ENCODE measurements at regions not wholly inside any gene's neighbourhood (a gene's known extent, or its start where the extent isn't known, plus 50 kb on each side); places are given as distances from the start of the nearest gene placed in this dataset.
"Not testable (repeated sequence)": the region's sequence is repeated elsewhere in the genome, so short reads cannot be mapped to it uniquely, and the experiment has no call there.

DNA sequence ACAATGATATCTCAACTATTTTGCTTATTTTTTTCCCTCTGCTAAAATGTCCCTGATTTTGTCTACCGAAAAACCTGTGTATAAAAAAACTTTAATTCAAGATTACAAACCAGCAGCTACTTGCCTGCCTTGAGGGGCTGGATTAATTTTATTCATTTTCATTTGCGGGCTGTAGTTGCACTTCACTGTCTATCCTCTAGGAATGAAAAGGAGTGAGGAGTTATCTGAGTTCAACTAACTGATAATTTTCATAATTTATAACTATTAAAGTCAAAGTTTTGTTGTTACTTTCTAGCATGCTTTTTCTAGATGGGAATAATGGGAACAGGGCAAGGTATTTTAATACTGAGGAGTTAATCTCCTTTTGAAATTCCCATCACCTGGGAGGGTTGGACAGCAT, 50.3 kb upstream of the AGTPBP1 start:
- DNase-seq (ENCODE audit: low spot score) = not testable (repeated sequence)

GRCh38 chr9:85802978-85803695, 61.4 kb upstream of the AGTPBP1 start:
- not testable (repeated sequence) for DNase-seq (ENCODE audit: low spot score)

DNA sequence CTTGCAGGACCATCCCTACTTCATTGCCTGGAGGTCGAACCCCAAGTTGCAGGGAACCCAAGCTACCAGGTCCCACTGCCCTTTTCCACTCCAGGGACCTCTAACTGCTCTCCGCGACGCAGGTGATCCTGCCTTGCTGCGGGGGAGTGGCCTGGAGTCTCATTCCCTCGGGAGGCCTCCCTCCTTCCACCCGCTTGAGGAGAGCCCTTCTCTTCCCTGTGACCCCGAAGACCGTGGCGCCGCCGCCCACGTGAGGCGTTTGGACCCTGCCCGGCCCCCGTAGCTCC, 63.0 kb upstream of the AGTPBP1 start:
- DNase-seq (ENCODE audit: low spot score) = not testable (repeated sequence)

DNA sequence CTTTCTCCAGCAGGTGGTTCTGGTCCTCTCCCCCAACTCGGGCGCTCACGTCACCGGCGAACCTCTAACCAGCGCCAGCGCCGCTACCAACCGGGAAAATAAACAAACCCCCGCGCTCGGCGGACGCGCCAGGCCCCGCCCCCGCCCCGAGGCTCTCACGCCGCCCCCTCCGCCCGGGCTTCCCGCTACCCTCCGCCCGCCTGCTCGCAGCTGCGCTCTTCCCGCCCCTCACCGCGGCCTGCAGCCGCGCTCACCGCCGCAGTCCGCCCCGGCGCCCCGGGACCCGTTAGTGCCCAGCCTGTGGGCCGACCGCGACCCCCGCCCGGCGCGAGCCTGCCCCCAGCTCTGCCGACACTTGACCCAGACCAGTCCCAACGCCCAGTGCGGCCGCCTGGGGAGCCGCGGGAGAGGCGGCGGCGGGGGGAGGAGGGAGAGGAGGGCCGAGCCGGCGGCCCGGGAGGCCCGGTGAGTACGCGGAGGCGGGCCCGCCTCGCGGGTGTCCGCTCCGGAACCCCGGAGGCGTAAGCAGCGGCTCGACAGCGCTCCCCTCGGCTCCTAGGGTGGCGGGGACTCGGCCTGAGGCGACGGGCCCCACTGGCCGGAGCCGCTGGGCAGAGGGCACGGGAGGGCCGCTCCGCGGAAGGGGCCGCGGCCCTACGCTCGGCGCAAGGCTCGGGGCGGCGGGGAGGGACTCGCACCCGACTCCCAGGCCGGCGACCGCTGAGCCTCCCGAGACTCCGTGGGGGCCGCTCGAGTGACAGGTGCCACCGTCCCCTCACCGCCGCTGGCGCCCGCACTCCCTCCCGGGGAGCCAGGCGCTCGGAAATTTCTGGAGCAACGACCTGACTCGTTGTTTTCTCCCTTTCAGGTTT, 63.6 kb upstream of the AGTPBP1 start:
- peak; percentile 28 for DNase-seq (ENCODE audit: low spot score)

DNA sequence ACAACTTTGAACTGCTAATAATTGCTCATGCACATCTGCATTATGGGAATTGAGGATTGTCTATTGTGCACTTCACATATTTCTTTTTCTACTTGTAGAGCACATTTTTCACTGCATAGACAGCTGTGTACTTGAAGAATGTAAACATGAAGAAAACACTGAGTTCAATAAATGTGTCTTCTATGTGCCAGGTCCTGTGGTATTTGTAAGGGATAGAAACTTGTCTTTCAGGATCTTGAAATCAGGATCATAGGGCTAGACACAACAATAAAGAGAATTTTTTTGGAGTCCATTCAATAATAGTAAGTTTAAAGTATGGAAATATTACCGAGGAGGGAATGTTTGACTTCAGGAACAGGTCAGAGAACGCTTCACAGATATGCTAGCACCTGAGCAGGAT, 66.6 kb upstream of the AGTPBP1 start:
- not testable (repeated sequence) for DNase-seq (ENCODE audit: low spot score)

GRCh38 chr9:85813388-85813787, 71.6 kb upstream of the AGTPBP1 start:
- not testable (repeated sequence) for DNase-seq (ENCODE audit: low spot score)

- DNase-seq (ENCODE audit: low spot score) = not testable (repeated sequence)
Observed at GRCh38 chr9:85814800-85815199, 73.0 kb upstream of the AGTPBP1 start.

DNA sequence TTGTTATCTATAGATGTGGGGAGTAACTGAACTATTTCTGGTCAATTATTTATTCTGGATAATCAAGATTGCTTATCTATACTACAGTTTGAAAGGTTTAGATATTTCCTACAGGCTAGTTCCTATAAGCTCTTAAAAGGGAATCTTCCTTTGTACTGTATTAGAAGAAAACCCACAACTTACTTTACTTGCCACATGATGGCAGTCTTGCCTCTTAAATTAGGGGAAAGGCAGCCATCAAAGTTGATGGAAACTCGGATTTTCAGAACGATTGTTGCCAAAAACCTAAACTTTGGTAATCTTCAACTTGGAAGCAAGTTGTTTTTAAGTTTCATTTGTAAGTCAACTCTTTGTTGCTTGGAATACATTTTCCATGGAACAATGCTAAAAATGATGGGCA, 77.2 kb upstream of the AGTPBP1 start:
- not testable (repeated sequence) for DNase-seq (ENCODE audit: low spot score)

DNA sequence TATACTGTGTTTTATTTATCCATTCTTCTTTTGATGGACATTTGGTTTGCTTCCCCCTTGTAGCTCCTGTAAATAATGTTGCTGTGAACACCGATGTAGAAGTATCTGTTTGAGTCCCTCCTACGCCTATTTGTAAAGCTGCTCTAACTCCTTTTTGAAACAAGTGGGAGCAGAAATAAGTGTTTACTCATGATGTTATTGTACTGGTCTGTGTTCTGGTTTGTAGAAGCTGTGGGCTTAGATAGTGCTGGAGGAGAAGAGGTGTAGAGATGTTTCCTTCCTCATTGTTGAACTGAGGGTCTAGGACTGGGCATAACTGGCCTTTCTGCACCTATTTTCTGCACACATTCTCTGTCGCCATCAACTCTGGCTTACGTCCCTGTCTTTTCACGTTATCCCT, 78.8 kb upstream of the AGTPBP1 start:
- DNase-seq (ENCODE audit: low spot score) = not testable (repeated sequence)

GRCh38 chr9:85824949-85825348, 83.2 kb upstream of the AGTPBP1 start:
- DNase-seq (ENCODE audit: low spot score) = peak; percentile 12

DNA sequence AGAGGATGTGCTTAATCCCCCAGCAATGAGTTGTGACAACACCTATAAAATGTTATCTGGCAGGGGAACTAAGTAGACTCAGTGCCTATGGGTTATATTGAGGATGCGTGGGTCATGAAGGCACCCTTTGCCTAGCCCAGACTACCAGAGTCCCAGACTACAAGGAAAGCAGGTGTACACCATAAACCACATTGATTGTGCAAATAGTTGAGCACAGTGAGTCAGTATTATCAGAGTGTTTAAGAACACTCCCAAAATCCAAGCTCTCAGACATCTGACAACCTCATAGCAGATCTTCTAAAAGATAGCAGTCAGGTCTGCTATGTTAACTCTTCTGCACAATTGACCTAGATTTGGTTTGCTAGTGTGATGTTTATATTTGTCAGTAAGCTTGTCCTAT, 92.8 kb upstream of the AGTPBP1 start:
- DNase-seq (ENCODE audit: low spot score) = not testable (repeated sequence)

GRCh38 chr9:85843949-85844348, 97.0 kb upstream of the NAA35 start:
- not testable (repeated sequence) for DNase-seq (ENCODE audit: low spot score)

- DNase-seq (ENCODE audit: low spot score) = not testable (repeated sequence)
Observed at GRCh38 chr9:85847782-85848181, 93.2 kb upstream of the NAA35 start.

GRCh38 chr9:85858056-85858750, 82.7 kb upstream of the NAA35 start:
- DNase-seq (ENCODE audit: low spot score) = no peak

- no peak for DNase-seq (ENCODE audit: low spot score)
Observed at GRCh38 chr9:85859765-85860164, 81.2 kb upstream of the NAA35 start.

GRCh38 chr9:85861882-85862281, 79.1 kb upstream of the NAA35 start:
- not testable (repeated sequence) for DNase-seq (ENCODE audit: low spot score)

GRCh38 chr9:85863875-85864274, 77.1 kb upstream of the NAA35 start:
- DNase-seq (ENCODE audit: low spot score) = no peak

GRCh38 chr9:85871008-85871407, 69.9 kb upstream of the NAA35 start:
- no peak for DNase-seq (ENCODE audit: low spot score)

DNA sequence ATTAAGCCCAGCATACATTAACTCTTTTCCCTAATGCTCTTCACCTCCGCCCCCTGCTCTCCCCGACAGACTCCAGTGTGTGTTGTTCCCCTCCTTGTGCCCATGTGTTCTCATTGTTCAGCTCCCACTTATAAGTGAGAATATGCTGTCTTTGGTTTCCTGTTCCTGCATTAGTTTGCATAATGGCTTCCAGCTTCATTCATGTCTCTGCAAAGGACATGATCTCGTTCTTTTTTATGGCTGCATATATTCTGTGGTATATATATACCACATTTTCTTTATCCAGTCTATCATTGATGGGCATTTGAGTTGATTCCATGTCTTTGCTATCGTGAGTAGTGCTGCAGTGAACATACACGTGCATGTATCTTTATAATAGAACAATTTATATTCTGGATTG, 69.3 kb upstream of the NAA35 start:
- not testable (repeated sequence) for DNase-seq (ENCODE audit: low spot score)

DNA sequence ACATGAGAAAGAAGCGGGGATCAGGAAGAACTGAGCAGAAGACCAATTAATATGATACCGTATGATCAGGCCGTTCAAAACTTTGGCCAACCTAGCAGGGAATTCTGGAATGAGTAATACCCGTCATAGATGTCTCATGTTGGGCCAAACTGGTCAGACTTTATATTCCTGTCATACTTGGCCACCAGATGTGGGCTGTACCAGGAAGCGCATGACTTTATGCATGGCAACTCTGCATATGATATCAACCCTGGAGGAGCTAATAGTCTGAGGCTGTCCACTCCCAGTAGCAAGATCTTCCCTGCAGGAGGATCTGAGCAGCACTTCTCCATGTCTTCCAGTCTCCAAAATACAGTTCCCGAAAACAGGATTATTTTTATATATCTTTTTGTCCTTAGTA, 68.5 kb upstream of the NAA35 start:
- DNase-seq (ENCODE audit: low spot score) = no peak

DNA sequence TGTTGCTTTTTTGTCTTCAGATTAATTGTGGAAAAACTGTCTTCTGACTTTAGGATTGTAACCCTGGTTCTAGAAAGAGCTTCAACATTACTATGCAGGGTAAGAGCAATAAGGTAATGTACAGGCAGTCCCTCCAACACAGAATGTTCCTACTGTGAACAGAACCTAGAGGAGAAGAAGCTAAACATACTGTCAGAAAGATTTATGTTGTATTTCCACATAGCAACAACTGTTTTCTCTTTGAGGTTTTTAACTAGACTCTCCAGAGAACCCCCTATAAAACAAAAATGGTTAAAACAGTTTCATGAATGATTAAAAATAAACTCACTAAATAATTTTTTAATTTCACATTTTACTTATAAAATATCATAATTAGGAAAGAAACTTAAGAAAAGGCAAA, 64.3 kb upstream of the NAA35 start:
- no peak for DNase-seq (ENCODE audit: low spot score)

DNA sequence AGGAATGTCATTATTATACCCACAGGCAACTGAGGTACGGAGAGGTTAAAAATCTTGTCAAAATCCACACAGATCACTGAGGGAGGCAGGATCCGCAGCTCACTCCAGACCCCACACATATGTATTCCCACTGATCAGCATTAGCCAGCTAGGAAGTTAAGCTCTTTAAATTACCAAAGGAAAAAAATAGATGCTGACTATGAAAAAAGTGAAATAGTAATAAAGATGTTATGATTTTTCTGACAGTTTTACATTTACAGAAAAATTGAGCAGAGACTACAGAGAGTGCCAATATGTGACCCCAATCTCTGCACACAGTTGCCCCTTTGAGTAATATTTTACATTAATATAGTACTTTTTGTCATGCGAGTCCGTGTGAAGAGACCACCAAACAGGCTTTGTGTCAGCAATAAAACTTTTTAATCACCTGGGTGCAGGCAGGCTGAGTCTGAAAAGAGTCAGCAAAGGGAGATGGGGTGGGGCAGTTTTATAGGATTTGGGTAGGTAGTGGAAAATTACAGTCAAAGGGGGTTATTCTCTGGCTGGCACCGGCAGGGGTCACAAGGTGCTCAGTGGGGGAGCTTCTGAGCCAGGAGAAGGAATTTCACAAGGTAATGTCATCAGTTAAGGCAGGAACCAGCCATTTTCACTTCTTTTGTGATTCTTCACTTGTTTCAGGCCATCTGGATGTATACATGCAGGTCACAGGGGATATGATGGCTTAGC, 61.9 kb upstream of the NAA35 start:
- DNase-seq (ENCODE audit: low spot score) = not testable (repeated sequence)
